PC-9 (cell line): ENCODE measurements at regions not wholly inside any gene's neighbourhood (a gene's known extent, or its start where the extent isn't known, plus 50 kb on each side); places are given as distances from the start of the nearest gene placed in this dataset.

Experiments used
- BruUV-seq: library from RNA; stranded (reverse); fragments of 400-500 nt; replicated peaks from 2 replicates; lab custom pipeline; 2021; lab: Mats Ljungman, UMichigan
- CTCF ChIA-PET: fragments of 300-600 bp; sonication (Branson Sonifier 250); formaldehyde crosslinking; loops from one replicate; lab custom pipeline; 2022; ENCODE audit warnings: antibody characterized with exemption; lab: Charles Lee
- POLR2A ChIA-PET: fragments of 300-600 bp; sonication (Branson Sonifier 250); formaldehyde crosslinking; loops from one replicate; lab custom pipeline; 2022; ENCODE audit warnings: antibody characterized with exemption; ENCODE audit not compliant: unreplicated experiment; lab: Charles Lee
- DNase-seq, 2 experiments: peaks; one replicate each; pipeline versions ENCODE4 v3.0.0 to v3.0.0-alpha.2; 2015 to 2022; ENCODE audit warnings: mixed read lengths in 1 of 2
- H2AFZ ChIP-seq: fragments of 200-600 bp; sonication (generic); 2 replicates; pipeline ENCODE4 v1.8.1; 2017; ENCODE audit warnings: antibody characterized with exemption
- H3F3A ChIP-seq: fragments of 200-600 bp; sonication (generic); 2 replicates; pipeline ENCODE4 v1.8.1; 2017; ENCODE audit warnings: antibody characterized with exemption, mild to moderate bottlenecking, low read depth; ENCODE audit not compliant: insufficient read depth
- H3K27ac ChIP-seq: fragments of 200-600 bp; sonication (generic); 2 replicates; pipeline ENCODE4 v1.6.1; 2016; ENCODE audit warnings: mixed run types
- H3K27me3 ChIP-seq: fragments of 200-600 bp; sonication (generic); 2 replicates; pipeline ENCODE4 v1.6.1; 2016; ENCODE audit warnings: low read depth, mixed run types; ENCODE audit not compliant: insufficient read depth
- H3K36me3 ChIP-seq: fragments of 200-600 bp; sonication (generic); 2 replicates; pipeline ENCODE4 v1.6.1; 2016; ENCODE audit warnings: low read depth, mixed run types
- H3K4me1 ChIP-seq: fragments of 200-600 bp; sonication (generic); replicated peaks from 2 replicates; pipeline ENCODE4 v1.6.1; 2016; ENCODE audit warnings: mixed run types; ENCODE audit not compliant: insufficient read depth
- H3K4me2 ChIP-seq: fragments of 200-600 bp; sonication (generic); 2 replicates; pipeline ENCODE4 v1.6.1; 2017; ENCODE audit warnings: mixed run types
- H3K4me3 ChIP-seq: fragments of 200-600 bp; sonication (generic); 2 replicates; pipeline ENCODE4 v1.6.1; 2016; ENCODE audit warnings: mixed run types
- H3K79me2 ChIP-seq: fragments of 200-600 bp; sonication (generic); 2 replicates; pipeline ENCODE4 v1.6.1; 2017; ENCODE audit warnings: low read depth, mixed run types
- H3K9me2 ChIP-seq: fragments of 200-600 bp; sonication (generic); 2 replicates; pipeline ENCODE4 v1.8.1; 2017; ENCODE audit warnings: mild to moderate bottlenecking; ENCODE audit not compliant: insufficient read depth
- H3K9me3 ChIP-seq: fragments of 200-600 bp; sonication (generic); 2 replicates; pipeline ENCODE4 v1.8.1; 2016; ENCODE audit warnings: low read depth; ENCODE audit not compliant: insufficient read depth
- H4K20me1 ChIP-seq: fragments of 200-600 bp; sonication (generic); 2 replicates; pipeline ENCODE4 v1.8.1; 2017; ENCODE audit not compliant: insufficient read depth
- CTCF ChIP-seq: fragments of 200-600 bp; sonication (generic); conservative IDR thresholded peaks from 2 replicates; pipeline ENCODE4 v1.6.1; 2017; ENCODE audit warnings: mixed run types, antibody characterized with exemption, mild to moderate bottlenecking, moderate library complexity
- EZH2 ChIP-seq: fragments of 200-600 bp; sonication (generic); IDR thresholded peaks from 2 replicates; pipeline ENCODE4 v1.8.0; 2017; ENCODE audit warnings: antibody characterized with exemption, low read depth
- intact Hi-C: fragments of 100-400 bp; cut with micrococcal nuclease; formaldehyde crosslinking; loops from one replicate; pipeline ENCODE4 v1.10.0; 2022; ENCODE audit not compliant: unreplicated experiment

GRCh38 chr7:68505721-68506120 is 1092.6 kb upstream of the AUTS2 start:
- POLR2A ChIA-PET, result no interaction called here
- Histone ChIP-seq H4K20me1 (no peaks in the 10 kb centered on the region), H3K27me3 (no peaks in the 10 kb centered on the region), H3K4me1 (no peaks in the 10 kb centered on the region), H3K27ac (no peak overlapping the region), H3K4me3 (no peak overlapping the region), H3F3A (no peaks in the 10 kb centered on the region), H3K4me2 (no peak overlapping the region), H3K79me2 (no peaks in the 10 kb centered on the region), H3K36me3 (no peaks in the 10 kb centered on the region), H3K9me3 (no peaks in the 10 kb centered on the region), H3K9me2 (no peaks in the 10 kb centered on the region), H2AFZ (no peak overlapping the region)
- intact Hi-C loops, result no loop called here
- CTCF ChIA-PET, result no interaction called here
- no TSS peak for BruUV-seq
- DNase-seq, result no peak
- TF ChIP-seq CTCF, result no peak
- TF ChIP-seq EZH2, result no peak

GRCh38 chr7:68507668-68508067 is 1090.6 kb upstream of the AUTS2 start:
- POLR2A ChIA-PET, result no interaction called here

GRCh38 chr7:68509054-68509453 is 1089.2 kb upstream of the AUTS2 start:
- Histone ChIP-seq H4K20me1 (no peaks in the 10 kb centered on the region), H3K4me1 (no peaks in the 10 kb centered on the region), H3K27me3 (no peaks in the 10 kb centered on the region), H3K4me3 (no peak overlapping the region), H2AFZ (no peak overlapping the region), H3K79me2 (no peaks in the 10 kb centered on the region), H3K9me2 (no peaks in the 10 kb centered on the region), H3K9me3 (no peaks in the 10 kb centered on the region), H3F3A (no peaks in the 10 kb centered on the region), H3K36me3 (no peaks in the 10 kb centered on the region), H3K4me2 (no peak overlapping the region), H3K27ac (no peak overlapping the region)
- ChIA-PET CTCF (no interaction called here), POLR2A (no interaction called here)
- BruUV-seq, result no TSS peak
- DNase-seq, result no peak
- intact Hi-C loops, result no loop called here
- no peak for TF ChIP-seq CTCF
- TF ChIP-seq EZH2, result no peak

More at GRCh38 chr7:68507668-68508067, 1090.6 kb upstream of the AUTS2 start:
- Histone ChIP-seq H3K9me3 (no peaks in the 10 kb centered on the region), H3K4me2 (no peak overlapping the region), H3K4me3 (no peak overlapping the region), H4K20me1 (no peaks in the 10 kb centered on the region), H2AFZ (no peak overlapping the region), H3K79me2 (no peaks in the 10 kb centered on the region), H3F3A (no peaks in the 10 kb centered on the region), H3K27ac (no peak overlapping the region), H3K27me3 (no peaks in the 10 kb centered on the region), H3K4me1 (no peaks in the 10 kb centered on the region), H3K36me3 (no peaks in the 10 kb centered on the region), H3K9me2 (no peaks in the 10 kb centered on the region)
- no peak for DNase-seq
- BruUV-seq, result no TSS peak
- intact Hi-C loops, result no loop called here
- TF ChIP-seq EZH2 (no peak), CTCF (no peak)
- CTCF ChIA-PET, result no interaction called here
